Central memory CD8-positive, alpha-beta T cell (primary cell): ENCODE measurements at regions not wholly inside any gene's neighbourhood (a gene's known extent, or its start where the extent isn't known, plus 50 kb on each side); places are given as distances from the start of the nearest gene placed in this dataset.

Source experiments
- ATAC-seq: fragments of 150-1000 bp; cut with Tn5 transposase; replicated peaks from 2 replicates; pipeline ENCODE4 v1.10.0; 2022; ENCODE audit warnings: mild to moderate bottlenecking, moderate FRiP score, moderate number of reproducible peaks; ENCODE audit not compliant: poor library complexity, severe bottlenecking; ENCODE audit errors: extremely low read depth
- DNase-seq, 2 donors: peaks; one replicate each; pipeline ENCODE4 v3.0.0; 2021; ENCODE audit warnings: low spot score in 2 of 2
- H3K27ac Mint-ChIP-seq: one replicate; pipeline ENCODE4 v1.8.0; 2022; ENCODE audit warnings: low read depth, mild to moderate bottlenecking, moderate library complexity, mixed read lengths
- H3K27me3 Mint-ChIP-seq: one replicate; pipeline ENCODE4 v1.8.0; 2022; ENCODE audit warnings: mixed read lengths
- H3K36me3 Mint-ChIP-seq: one replicate; pipeline ENCODE4 v1.8.0; 2022; ENCODE audit warnings: mild to moderate bottlenecking, moderate library complexity, mixed read lengths; ENCODE audit not compliant: insufficient read depth
- H3K4me1 Mint-ChIP-seq: one replicate; pipeline ENCODE4 v1.8.0; 2022; ENCODE audit warnings: mixed read lengths
- H3K4me3 Mint-ChIP-seq: one replicate; pipeline ENCODE4 v1.8.0; 2022; ENCODE audit warnings: mild to moderate bottlenecking, moderate library complexity, mixed read lengths
- H3K9me3 Mint-ChIP-seq: one replicate; pipeline ENCODE4 v1.8.0; 2022; ENCODE audit warnings: mixed read lengths

DNA sequence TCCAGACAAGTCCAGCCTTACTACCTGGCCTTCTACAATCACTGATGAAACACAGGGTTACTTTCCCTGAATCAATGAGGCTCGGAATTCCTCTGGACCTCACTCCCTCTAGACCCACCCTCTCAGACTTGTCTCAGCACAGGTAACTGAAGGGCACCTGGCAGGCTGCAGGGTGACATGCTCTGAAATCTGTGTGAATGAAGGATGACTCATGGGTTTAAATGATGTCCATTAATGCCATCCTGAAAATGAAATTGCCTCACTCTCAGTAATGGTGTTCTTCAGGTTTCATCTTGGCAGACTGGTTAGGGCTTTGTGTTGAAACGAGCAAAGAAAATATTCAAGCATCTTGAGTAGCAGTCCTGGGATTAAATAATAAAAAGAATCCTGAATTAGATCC lies 134.4 kb downstream of the MAF start:
- Mint-ChIP-seq H3K27me3 (no peaks in the 10 kb centered on the region), H3K4me1 (no peaks in the 10 kb centered on the region), H3K27ac (no peak overlapping the region), H3K9me3 (no peaks in the 10 kb centered on the region), H3K4me3 (no peak overlapping the region), H3K36me3 (no peaks in the 10 kb centered on the region)
- ATAC-seq, result no peak
- DNase-seq, result no peak

GRCh38 chr16:79463841-79464240 lies 136.7 kb downstream of the MAF start:
- Mint-ChIP-seq H3K9me3 (no peaks in the 10 kb centered on the region), H3K27me3 (no peaks in the 10 kb centered on the region), H3K4me3 (no peak overlapping the region), H3K27ac (no peak overlapping the region), H3K4me1 (no peaks in the 10 kb centered on the region), H3K36me3 (no peaks in the 10 kb centered on the region)
- no peak for DNase-seq
- ATAC-seq, result no peak

GRCh38 chr16:79456036-79456435 lies 144.5 kb downstream of the MAF start:
- no peak overlapping the region for H3K27ac Mint-ChIP-seq
- no peaks in the 10 kb centered on the region for H3K9me3 Mint-ChIP-seq
- no peaks in the 10 kb centered on the region for H3K27me3 Mint-ChIP-seq
- ATAC-seq, result no peak
- no peaks in the 10 kb centered on the region for H3K4me1 Mint-ChIP-seq
- H3K36me3 Mint-ChIP-seq, result no peaks in the 10 kb centered on the region
- DNase-seq, result no peak
- H3K4me3 Mint-ChIP-seq, result no peak overlapping the region

GRCh38 chr16:79452671-79453070 lies 147.9 kb downstream of the MAF start:
- H3K36me3 Mint-ChIP-seq, result no peaks in the 10 kb centered on the region

GRCh38 chr16:79451196-79451816 lies 149.2 kb downstream of the MAF start:
- Mint-ChIP-seq H3K9me3 (no peaks in the 10 kb centered on the region), H3K36me3 (no peaks in the 10 kb centered on the region), H3K4me1 (no peaks in the 10 kb centered on the region), H3K4me3 (no peak overlapping the region), H3K27me3 (no peaks in the 10 kb centered on the region), H3K27ac (no peak overlapping the region)
- DNase-seq, result no peak
- ATAC-seq, result no peak

More at GRCh38 chr16:79452671-79453070, 147.9 kb downstream of the MAF start:
- Mint-ChIP-seq H3K9me3 (no peaks in the 10 kb centered on the region), H3K27ac (no peak overlapping the region), H3K4me1 (no peaks in the 10 kb centered on the region), H3K4me3 (no peak overlapping the region), H3K27me3 (no peaks in the 10 kb centered on the region)
- ATAC-seq (no peak), DNase-seq (no peak)

- Mint-ChIP-seq H3K4me1 (no peaks in the 10 kb centered on the region), H3K27me3 (no peaks in the 10 kb centered on the region), H3K27ac (no peak overlapping the region), H3K4me3 (no peak overlapping the region), H3K9me3 (no peaks in the 10 kb centered on the region), H3K36me3 (no peaks in the 10 kb centered on the region)
- DNase-seq (no peak), ATAC-seq (no peak)
Observed at GRCh38 chr16:79449900-79450299, 150.6 kb downstream of the MAF start.

- H3K27me3 Mint-ChIP-seq, result no peaks in the 10 kb centered on the region
- no peaks in the 10 kb centered on the region for H3K36me3 Mint-ChIP-seq
- ATAC-seq (no peak), DNase-seq (no peak)
- no peak overlapping the region for H3K4me3 Mint-ChIP-seq
- no peaks in the 10 kb centered on the region for H3K4me1 Mint-ChIP-seq
- no peak overlapping the region for H3K27ac Mint-ChIP-seq
- no peaks in the 10 kb centered on the region for H3K9me3 Mint-ChIP-seq
Observed at GRCh38 chr16:79449067-79449769, 151.3 kb downstream of the MAF start.

GRCh38 chr16:79444572-79444971 lies 156.0 kb downstream of the MAF start:
- ATAC-seq (no peak), DNase-seq (no peak)
- no peaks in the 10 kb centered on the region for H3K27me3 Mint-ChIP-seq
- H3K9me3 Mint-ChIP-seq, result no peaks in the 10 kb centered on the region
- no peaks in the 10 kb centered on the region for H3K36me3 Mint-ChIP-seq
- no peak overlapping the region for H3K4me3 Mint-ChIP-seq
- no peaks in the 10 kb centered on the region for H3K4me1 Mint-ChIP-seq
- no peak overlapping the region for H3K27ac Mint-ChIP-seq

- no peak overlapping the region for H3K27ac Mint-ChIP-seq
- no peaks in the 10 kb centered on the region for H3K36me3 Mint-ChIP-seq
- no peaks in the 10 kb centered on the region for H3K27me3 Mint-ChIP-seq
- DNase-seq, result no peak
- no peaks in the 10 kb centered on the region for H3K9me3 Mint-ChIP-seq
- no peaks in the 10 kb centered on the region for H3K4me1 Mint-ChIP-seq
- no peak for ATAC-seq
- no peak overlapping the region for H3K4me3 Mint-ChIP-seq
Observed at GRCh38 chr16:79439901-79440300, 160.6 kb downstream of the MAF start.

- no peak for ATAC-seq
- no peaks in the 10 kb centered on the region for H3K4me1 Mint-ChIP-seq
- H3K4me3 Mint-ChIP-seq, result no peak overlapping the region
- no peaks in the 10 kb centered on the region for H3K36me3 Mint-ChIP-seq
- H3K27ac Mint-ChIP-seq, result no peak overlapping the region
- H3K27me3 Mint-ChIP-seq, result no peaks in the 10 kb centered on the region
- DNase-seq, result no peak
- H3K9me3 Mint-ChIP-seq, result no peaks in the 10 kb centered on the region
Observed at GRCh38 chr16:79437764-79438751, 162.5 kb downstream of the MAF start.

DNA sequence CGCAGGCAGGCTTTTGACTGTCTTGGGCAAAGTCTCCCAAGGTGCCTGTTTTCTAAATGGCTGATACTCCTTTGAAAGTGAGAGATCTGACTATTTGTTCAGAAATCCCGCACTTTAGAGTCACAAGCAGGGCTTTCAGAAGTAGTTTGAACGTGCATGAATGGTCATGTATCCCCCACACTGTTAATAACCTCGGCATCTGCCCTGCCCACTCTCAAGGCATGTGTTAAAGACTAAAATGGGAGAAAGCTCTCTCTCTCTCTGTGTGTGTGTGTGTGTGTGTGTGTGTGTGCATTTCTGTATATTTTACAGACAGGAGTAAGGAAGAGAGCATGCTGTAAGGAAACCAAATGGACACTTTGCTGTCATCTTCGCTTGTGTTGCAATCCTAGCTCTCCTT lies 163.7 kb downstream of the MAF start:
- DNase-seq (no peak), ATAC-seq (no peak)
- no peaks in the 10 kb centered on the region for H3K27me3 Mint-ChIP-seq
- H3K4me3 Mint-ChIP-seq, result no peak overlapping the region
- H3K36me3 Mint-ChIP-seq, result no peaks in the 10 kb centered on the region
- H3K9me3 Mint-ChIP-seq, result peaks cover 4% of the 10 kb centered on the region
- H3K27ac Mint-ChIP-seq, result no peak overlapping the region
- H3K4me1 Mint-ChIP-seq, result no peaks in the 10 kb centered on the region

DNA sequence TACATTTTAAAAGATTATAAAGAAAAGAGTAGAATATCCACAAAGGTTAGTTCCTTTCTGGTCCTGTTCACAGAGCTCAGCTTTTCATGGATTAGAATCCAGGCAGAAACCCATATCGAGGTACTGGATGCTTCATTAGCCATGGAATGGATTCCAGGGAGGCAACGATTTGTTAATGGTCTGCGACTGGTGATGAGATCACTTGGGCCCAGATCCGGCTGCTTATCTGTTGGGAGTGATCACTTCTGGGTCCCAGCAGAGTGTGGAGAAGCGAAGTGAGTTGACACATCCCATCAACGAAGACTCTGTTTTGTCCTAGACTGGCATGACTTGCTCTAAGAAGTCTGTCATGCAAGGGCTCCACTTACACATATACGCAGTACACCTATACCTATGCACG lies 165.8 kb downstream of the MAF start:
- Mint-ChIP-seq H3K4me1 (no peaks in the 10 kb centered on the region), H3K9me3 (peaks cover 4% of the 10 kb centered on the region), H3K27me3 (no peaks in the 10 kb centered on the region), H3K27ac (no peak overlapping the region), H3K4me3 (no peak overlapping the region), H3K36me3 (no peaks in the 10 kb centered on the region)
- ATAC-seq (no peak), DNase-seq (no peak)
